HG02870 (cell line): ENCODE measurements at regions not wholly inside any gene's neighbourhood (a gene's known extent, or its start where the extent isn't known, plus 50 kb on each side); places are given as distances from the start of the nearest gene placed in this dataset.
A peak's percentile ranks its signal among the peaks of the same experiment; 100 is the strongest.

ENCODE experiments used
- ATAC-seq: cut with Tn5 transposase; IDR thresholded peaks from one replicate; pipeline ENCODE4 v1.9.1; 2021; ENCODE audit warnings: mild to moderate bottlenecking, moderate library complexity; ENCODE audit not compliant: unreplicated experiment

GRCh38 chr2:189267925-189268579 lies 88.5 kb upstream of the COL5A2 start:
- ATAC-seq: no peak

- no peak for ATAC-seq
Observed at GRCh38 chr2:189268763-189269162, 89.2 kb upstream of the COL5A2 start.

GRCh38 chr2:189273734-189274133 lies 94.2 kb upstream of the COL5A2 start:
- no peak for ATAC-seq

- ATAC-seq: no peak
Observed at GRCh38 chr2:189274361-189274760, 94.8 kb upstream of the COL5A2 start.

- ATAC-seq: no peak
Observed at GRCh38 chr2:189276277-189276676, 96.7 kb upstream of the COL5A2 start.

GRCh38 chr2:189281201-189281600 lies 101.6 kb upstream of the COL5A2 start:
- no peak for ATAC-seq

GRCh38 chr2:189285349-189285748 lies 105.8 kb upstream of the COL5A2 start:
- ATAC-seq: no peak

- no peak for ATAC-seq
Observed at GRCh38 chr2:189285962-189286645, 106.5 kb upstream of the COL5A2 start.

GRCh38 chr2:189287363-189287762 lies 107.8 kb upstream of the COL5A2 start:
- no peak for ATAC-seq

GRCh38 chr2:189287982-189288521 lies 108.5 kb upstream of the COL5A2 start:
- ATAC-seq: peak; percentile 91

- no peak for ATAC-seq
Observed at GRCh38 chr2:189291460-189291859, 111.9 kb upstream of the COL5A2 start.

- no peak for ATAC-seq
Observed at GRCh38 chr2:189293164-189293563, 113.6 kb upstream of the COL5A2 start.

GRCh38 chr2:189297446-189297845 lies 117.9 kb upstream of the COL5A2 start:
- no peak for ATAC-seq

GRCh38 chr2:189298038-189298437 lies 118.5 kb upstream of the COL5A2 start:
- no peak for ATAC-seq

- ATAC-seq: no peak
Observed at GRCh38 chr2:189298481-189298880, 118.9 kb upstream of the COL5A2 start.

GRCh38 chr2:189299974-189300373 lies 120.4 kb upstream of the COL5A2 start:
- no peak for ATAC-seq

GRCh38 chr2:189300916-189301315 lies 121.4 kb upstream of the COL5A2 start:
- no peak for ATAC-seq

- ATAC-seq: no peak
Observed at GRCh38 chr2:189302274-189302948, 122.8 kb upstream of the COL5A2 start.

GRCh38 chr2:189304360-189304759 lies 124.8 kb upstream of the COL5A2 start:
- ATAC-seq: no peak

- no peak for ATAC-seq
Observed at GRCh38 chr2:189305291-189305943, 125.9 kb upstream of the COL5A2 start.

GRCh38 chr2:189306525-189306924 lies 127.0 kb upstream of the COL5A2 start:
- no peak for ATAC-seq
